HepG2 (cell line): ENCODE measurements at regions not wholly inside any gene's neighbourhood (a gene's known extent, or its start where the extent isn't known, plus 50 kb on each side); places are given as distances from the start of the nearest gene placed in this dataset.

Experiments used
- ARNT ChIP-seq: fragments of 450-650 bp; IDR thresholded peaks from 2 replicates; pipeline ENCODE4 v1.6.1; 2017
- ASH2L ChIP-seq: fragments of 300-600, 200-600 bp; sonication (generic); IDR thresholded peaks from 2 replicates; pipeline ENCODE4 v1.7.0; 2017; ENCODE audit warnings: low read depth, mild to moderate bottlenecking, moderate library complexity, mixed read lengths, low read length; ENCODE audit not compliant: insufficient read length
- CTCF ChIP-seq: sonication (generic); formaldehyde crosslinking; IDR thresholded peaks from 2 replicates; pipeline ENCODE4 v1.5.0; 2020; ENCODE audit warnings: mild to moderate bottlenecking, missing genetic modification reagents, moderate library complexity
- EHMT2 ChIP-seq: fragments of 200-600 bp; sonication (generic); IDR thresholded peaks from 2 replicates; pipeline ENCODE4 v1.7.0; 2017; ENCODE audit warnings: antibody characterized with exemption, low read depth, low read length, borderline replicate concordance
- HDAC1 ChIP-seq: sonication (generic); formaldehyde crosslinking; IDR thresholded peaks from 2 replicates; pipeline ENCODE4 v1.5.1; 2020; ENCODE audit warnings: mild to moderate bottlenecking, missing genetic modification reagents
- SP1 ChIP-seq, 2 experiments: fragments of 450-650 bp in 1 of 2; sonication (generic) in 1 of 2; formaldehyde crosslinking in 1 of 2; IDR thresholded peaks; 2 replicates each; pipeline versions ENCODE4 v1.4.0 to v1.6.1; 2016 to 2020; ENCODE audit warnings: missing genetic modification reagents in 1 of 2
- TEAD2 ChIP-seq: sonication (generic); formaldehyde crosslinking; IDR thresholded peaks from 2 replicates; pipeline ENCODE4 v1.9.0; 2021; ENCODE audit warnings: missing genetic modification reagents
- ZMAT3 ChIP-seq: sonication (generic); formaldehyde crosslinking; conservative IDR thresholded peaks from 2 replicates; pipeline ENCODE4 v1.7.0; 2021; ENCODE audit warnings: missing genetic modification reagents
- TF ChIP-seq, protein P1 (sequence below), 2 experiments: IDR thresholded peaks; 2 replicates each; pipeline ENCODE4 v1.6.1; 2011 to 2012; ENCODE audit warnings: low read length in 2 of 2, borderline replicate concordance in 1 of 2, low read depth in 1 of 2, mild to moderate bottlenecking in 1 of 2, moderate library complexity in 1 of 2

GRCh38 chr13:55347528-55347927, 1793.2 kb upstream of the PRR20A start:
- TF ChIP-seq HDAC1 = no peak
- no peak for TF ChIP-seq CTCF (CRISPR knock-in tag)
- TF ChIP-seq, protein P1, sequence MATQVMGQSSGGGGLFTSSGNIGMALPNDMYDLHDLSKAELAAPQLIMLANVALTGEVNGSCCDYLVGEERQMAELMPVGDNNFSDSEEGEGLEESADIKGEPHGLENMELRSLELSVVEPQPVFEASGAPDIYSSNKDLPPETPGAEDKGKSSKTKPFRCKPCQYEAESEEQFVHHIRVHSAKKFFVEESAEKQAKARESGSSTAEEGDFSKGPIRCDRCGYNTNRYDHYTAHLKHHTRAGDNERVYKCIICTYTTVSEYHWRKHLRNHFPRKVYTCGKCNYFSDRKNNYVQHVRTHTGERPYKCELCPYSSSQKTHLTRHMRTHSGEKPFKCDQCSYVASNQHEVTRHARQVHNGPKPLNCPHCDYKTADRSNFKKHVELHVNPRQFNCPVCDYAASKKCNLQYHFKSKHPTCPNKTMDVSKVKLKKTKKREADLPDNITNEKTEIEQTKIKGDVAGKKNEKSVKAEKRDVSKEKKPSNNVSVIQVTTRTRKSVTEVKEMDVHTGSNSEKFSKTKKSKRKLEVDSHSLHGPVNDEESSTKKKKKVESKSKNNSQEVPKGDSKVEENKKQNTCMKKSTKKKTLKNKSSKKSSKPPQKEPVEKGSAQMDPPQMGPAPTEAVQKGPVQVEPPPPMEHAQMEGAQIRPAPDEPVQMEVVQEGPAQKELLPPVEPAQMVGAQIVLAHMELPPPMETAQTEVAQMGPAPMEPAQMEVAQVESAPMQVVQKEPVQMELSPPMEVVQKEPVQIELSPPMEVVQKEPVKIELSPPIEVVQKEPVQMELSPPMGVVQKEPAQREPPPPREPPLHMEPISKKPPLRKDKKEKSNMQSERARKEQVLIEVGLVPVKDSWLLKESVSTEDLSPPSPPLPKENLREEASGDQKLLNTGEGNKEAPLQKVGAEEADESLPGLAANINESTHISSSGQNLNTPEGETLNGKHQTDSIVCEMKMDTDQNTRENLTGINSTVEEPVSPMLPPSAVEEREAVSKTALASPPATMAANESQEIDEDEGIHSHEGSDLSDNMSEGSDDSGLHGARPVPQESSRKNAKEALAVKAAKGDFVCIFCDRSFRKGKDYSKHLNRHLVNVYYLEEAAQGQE (IDR thresholded peaks at IDR 0.05; ENCODE audit: borderline replicate concordance in 1 of 2, low read depth in 1 of 2, low read length in 2 of 2) = no peak
- no peak for TF ChIP-seq TEAD2 (CRISPR knock-in tag)
- no peak for TF ChIP-seq EHMT2
- TF ChIP-seq SP1 (IDR thresholded peaks at IDR 0.05) = no peak
- no peak for TF ChIP-seq SP1 (CRISPR knock-in tag; IDR thresholded peaks at IDR 0.05)
- TF ChIP-seq ASH2L = no peak
- no peak for TF ChIP-seq ARNT
- no peak for TF ChIP-seq ZMAT3 (CRISPR knock-in tag)
